HG02763 (cell line): ENCODE measurements at regions not wholly inside any gene's neighbourhood (a gene's known extent, or its start where the extent isn't known, plus 50 kb on each side); places are given as distances from the start of the nearest gene placed in this dataset.
"Not testable (repeated sequence)": the region's sequence is repeated elsewhere in the genome, so short reads cannot be mapped to it uniquely, and the experiment has no call there.

Experiments used
- ATAC-seq: cut with Tn5 transposase; IDR thresholded peaks from one replicate; pipeline ENCODE4 v1.9.1; 2021; ENCODE audit warnings: mild to moderate bottlenecking, moderate library complexity; ENCODE audit not compliant: unreplicated experiment

- ATAC-seq, result no peak
Measured at GRCh38 chr5:91927439-91927838, 544.3 kb upstream of the ARRDC3 start.

GRCh38 chr5:91925249-91925648 is 542.1 kb upstream of the ARRDC3 start:
- ATAC-seq, result no peak

DNA sequence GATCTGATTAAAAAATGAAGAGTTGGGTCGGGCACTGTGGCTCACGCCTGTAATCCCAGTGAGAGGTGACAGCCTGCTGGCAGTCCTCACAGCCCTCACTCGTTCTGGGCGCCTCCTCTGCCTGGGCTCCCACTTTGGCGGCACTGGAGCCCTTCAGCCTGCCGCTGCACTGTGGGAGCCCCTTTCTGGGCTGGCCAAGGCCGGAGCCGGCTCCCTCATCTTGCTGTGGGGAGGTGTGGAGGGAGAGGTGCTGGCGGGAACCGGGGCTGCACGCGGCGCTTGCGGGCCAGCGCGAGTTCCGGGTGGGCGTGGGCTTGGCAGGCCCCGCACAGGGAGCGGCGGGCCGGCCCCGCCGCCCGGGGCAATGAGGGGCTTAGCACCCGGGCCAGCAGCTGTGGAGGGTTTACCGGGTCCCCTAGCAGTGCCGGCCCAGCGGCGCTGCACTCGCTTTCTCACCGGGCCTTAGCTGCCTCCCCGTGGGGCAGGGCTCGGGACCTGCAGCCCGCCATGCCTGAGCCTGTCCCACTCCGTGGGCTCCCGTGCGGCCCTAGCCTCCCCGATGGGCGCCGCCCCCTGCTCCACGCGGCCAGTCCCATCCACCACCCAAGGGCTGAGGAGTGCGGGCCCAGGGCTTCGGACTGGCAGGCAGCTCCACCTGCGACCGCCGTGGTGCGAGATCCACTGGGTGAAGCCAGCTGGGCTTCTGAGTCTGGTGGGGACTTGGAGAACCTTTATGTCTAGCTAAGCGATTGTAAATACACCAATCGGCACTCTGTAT is 534.1 kb upstream of the ARRDC3 start:
- not testable (repeated sequence) for ATAC-seq

DNA sequence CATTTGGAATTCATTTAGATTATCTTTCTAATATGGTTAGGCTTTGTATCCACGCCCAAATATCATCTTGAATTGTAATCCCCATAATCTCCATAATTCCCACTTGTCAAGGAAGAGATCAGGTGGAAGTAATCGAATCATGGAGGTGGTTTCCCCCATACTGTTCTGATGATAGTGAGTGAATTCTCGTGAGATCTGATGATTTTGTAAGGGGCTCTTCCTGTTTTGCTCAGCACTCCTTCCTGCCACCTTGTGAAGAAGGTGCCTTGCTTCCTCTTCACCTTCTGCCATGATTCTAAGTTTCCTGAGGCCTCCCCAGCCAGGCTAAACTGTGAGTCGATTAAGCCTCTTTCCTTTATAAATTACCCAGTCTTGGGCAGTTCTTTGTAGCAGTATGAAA is 527.5 kb upstream of the ARRDC3 start:
- no peak for ATAC-seq

GRCh38 chr5:91910247-91910646 is 527.1 kb upstream of the ARRDC3 start:
- ATAC-seq, result no peak

DNA sequence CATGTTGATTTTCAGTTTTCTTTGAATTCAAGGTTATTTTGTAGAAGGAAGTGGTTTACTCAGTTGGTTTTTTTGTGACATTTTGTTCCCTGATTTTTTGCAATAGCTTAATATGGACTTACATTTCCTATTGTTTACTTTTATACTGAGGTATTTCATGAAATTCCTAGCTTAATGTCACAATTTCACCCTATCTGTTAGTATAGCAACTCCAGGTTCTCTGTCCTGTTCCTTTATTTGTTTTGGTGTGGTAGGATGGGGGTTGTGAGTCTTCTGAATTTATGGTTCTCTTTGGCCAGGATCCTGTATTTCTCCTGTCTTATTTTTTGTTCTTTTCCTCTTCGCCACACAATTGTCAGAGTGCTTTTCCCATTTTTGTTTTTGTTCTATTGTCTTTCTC is 523.4 kb upstream of the ARRDC3 start:
- ATAC-seq, result no peak

DNA sequence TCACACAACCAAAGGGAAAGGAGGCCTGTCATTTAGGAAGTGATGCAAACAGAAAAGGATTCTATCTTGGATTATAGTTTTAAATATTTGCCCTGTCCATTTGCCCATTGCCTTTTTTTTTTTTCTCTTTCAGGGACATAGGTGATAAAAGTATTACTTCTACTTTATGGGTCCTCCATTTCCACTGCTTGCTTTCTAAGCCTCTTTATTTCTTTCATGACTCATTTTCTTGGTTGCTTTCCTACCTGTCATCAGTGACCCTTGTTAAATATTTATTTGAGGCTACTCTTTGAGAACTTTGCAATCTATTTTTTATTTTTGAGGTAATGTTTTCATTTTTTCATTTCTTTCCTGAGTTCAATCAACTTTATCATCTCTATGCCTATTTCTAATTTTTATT is 522.9 kb upstream of the ARRDC3 start:
- no peak for ATAC-seq

GRCh38 chr5:91898898-91899297 is 515.8 kb upstream of the ARRDC3 start:
- no peak for ATAC-seq

DNA sequence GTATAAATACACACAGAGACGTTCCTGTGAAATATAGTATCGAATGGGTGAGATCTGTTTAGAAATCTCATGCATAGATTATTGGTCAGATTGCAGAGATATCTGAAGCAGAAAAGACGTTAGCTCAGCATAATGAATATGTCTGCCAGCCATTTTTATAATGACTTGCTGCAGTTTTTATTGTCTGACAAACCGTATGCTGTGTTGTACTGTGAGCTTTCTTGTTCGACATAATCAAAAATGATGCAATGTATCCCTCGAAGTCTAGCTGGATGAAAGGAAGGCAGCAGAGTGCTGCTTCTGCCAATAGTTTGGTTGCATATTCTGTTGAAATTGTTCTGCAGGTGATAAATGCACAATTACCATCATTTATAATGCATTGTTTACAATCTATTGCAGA is 514.9 kb upstream of the ARRDC3 start:
- no peak for ATAC-seq

DNA sequence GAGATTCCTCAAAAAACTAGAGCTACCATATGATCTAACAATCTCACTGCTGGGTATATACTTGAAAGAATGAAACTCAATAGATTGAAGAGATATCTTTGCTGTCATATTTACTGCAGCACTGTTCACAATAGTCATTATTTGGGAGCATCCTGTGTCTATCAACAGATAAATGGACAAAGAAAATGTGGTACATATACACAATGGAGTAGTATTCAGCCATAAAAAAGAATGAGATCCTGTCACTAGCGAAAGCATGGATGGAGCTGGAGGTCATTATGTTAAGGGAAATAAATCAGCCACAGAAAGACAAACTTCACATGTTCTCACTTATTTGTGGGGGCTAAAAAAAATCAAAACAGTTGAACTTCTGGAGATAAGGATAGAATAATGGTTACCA is 505.7 kb upstream of the ARRDC3 start:
- no peak for ATAC-seq

DNA sequence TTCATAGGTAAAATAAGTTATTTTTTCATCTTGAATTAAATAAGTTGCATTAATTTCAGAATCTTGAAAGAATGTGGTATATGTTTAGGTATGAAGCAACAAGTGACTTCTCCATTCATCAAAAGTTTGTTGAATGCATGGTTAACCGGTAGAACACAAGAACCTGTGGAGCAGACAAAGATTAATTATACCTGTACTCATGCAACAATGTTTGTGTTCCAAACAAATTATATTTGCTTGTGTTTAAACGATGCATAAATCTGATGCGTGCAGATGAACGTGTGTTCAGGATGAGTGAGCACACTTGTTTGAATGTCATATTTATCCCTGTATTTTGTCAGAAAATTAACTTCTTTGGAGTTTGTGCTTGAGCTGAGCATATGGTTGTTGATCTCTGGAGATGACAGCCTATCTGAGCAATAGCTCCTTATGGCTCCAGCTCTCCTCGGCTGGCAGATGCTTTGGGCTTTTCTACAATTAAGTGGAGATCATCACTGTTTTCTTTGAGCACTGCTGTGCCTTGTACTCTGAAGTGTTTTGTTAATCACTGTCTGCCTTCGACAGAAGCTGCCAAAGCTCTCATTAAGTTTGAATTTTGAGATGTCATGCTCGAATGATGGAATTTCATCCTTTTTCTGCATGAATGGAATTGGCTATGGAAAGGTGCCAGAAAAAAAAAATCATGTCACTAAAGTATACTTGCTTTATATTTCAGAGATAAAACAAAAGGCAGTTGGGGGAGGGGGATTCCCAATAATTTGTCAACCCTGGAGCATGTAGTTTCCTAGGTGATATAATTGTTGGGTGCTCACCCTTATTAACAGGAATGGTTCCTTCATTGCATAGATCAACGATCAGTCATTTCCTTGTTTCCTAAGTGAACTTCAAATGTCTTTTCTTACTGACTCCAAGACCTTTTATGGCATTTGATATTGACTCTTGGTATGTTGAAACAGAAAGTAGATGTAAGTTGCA is 502.5 kb upstream of the ARRDC3 start:
- no peak for ATAC-seq

GRCh38 chr5:91884036-91884435 is 500.9 kb upstream of the ARRDC3 start:
- no peak for ATAC-seq

GRCh38 chr5:91875196-91875779 is 492.2 kb upstream of the ARRDC3 start:
- no peak for ATAC-seq

- no peak for ATAC-seq
Measured at GRCh38 chr5:91867799-91868198, 484.7 kb upstream of the ARRDC3 start.

DNA sequence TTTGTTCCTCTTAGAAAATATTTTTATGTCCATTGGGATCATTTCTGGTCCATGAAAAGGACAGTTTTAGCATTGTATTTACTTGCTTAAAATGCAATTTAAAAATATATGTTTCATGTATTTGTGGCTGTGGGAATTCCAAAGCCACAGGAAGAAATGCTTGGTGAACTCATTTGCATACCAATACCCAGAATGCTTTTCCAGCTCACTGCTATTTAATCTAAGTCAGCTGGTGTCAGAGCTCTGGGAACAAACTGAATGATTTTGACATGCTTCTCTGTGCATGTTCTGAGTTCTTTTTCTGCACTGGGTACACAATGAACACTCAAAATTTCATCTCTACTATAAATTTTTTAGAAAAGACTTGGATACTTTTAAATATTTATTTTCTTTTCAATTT is 482.8 kb upstream of the ARRDC3 start:
- ATAC-seq, result no peak

GRCh38 chr5:91864962-91865361 is 481.8 kb upstream of the ARRDC3 start:
- no peak for ATAC-seq

- no peak for ATAC-seq
Measured at GRCh38 chr5:91851670-91852069, 468.6 kb upstream of the ARRDC3 start.

GRCh38 chr5:91850031-91850430 is 466.9 kb upstream of the ARRDC3 start:
- no peak for ATAC-seq

DNA sequence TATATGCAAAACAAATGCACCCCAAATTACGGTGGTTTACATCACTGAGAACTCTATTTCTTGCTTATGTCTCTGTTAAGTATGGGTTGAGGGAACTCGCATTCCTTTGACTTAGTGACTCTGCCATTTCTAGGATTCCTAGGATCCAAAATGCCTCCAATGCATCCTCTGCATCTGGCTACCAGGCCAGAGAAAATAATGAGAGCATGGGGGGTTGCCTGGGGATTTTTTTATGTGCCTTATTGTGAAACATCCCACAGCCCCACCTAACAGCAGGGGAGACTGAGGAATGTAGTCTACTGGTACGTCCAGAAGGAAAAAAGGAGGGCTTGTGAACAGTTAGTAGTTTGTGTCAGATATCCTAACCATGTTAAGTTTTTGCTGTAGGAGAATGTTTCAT is 466.0 kb upstream of the ARRDC3 start:
- ATAC-seq, result no peak

GRCh38 chr5:91848453-91848852 is 465.3 kb upstream of the ARRDC3 start:
- ATAC-seq, result no peak

- no peak for ATAC-seq
Measured at GRCh38 chr5:91841423-91841822, 458.3 kb upstream of the ARRDC3 start.

DNA sequence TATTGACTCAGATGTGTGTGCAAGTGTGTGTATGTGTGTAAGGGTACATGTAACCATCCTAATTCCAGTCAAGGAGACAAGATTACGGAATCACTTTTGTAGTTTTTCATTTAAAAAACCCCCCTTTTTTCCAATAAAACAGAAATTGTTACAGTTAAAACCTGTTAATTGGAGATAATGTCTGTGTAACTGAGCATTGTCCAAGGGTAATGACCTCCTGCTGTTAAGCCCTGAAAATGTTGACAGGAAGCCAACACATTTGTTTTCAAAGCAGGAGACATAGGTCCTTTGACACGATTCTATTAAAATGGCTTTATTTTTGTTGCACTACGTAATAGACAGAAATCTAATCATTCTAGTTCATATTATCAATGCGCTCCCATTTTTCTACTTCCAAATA is 457.3 kb upstream of the ARRDC3 start:
- no peak for ATAC-seq
